22Rv1 (cell line): ENCODE measurements at regions not wholly inside any gene's neighbourhood (a gene's known extent, or its start where the extent isn't known, plus 50 kb on each side); places are given as distances from the start of the nearest gene placed in this dataset.

Experiments
- ZFX ChIP-seq: fragments of 450-650 bp; IDR thresholded peaks from 2 replicates; pipeline ENCODE4 v1.6.1; 2017; ENCODE audit warnings: antibody characterized with exemption, borderline replicate concordance
- TF ChIP-seq, protein P1 (sequence below): fragments of 450-650 bp; IDR thresholded peaks from 2 replicates; pipeline ENCODE4 v1.5.1; 2017; ENCODE audit warnings: mild to moderate bottlenecking

DNA sequence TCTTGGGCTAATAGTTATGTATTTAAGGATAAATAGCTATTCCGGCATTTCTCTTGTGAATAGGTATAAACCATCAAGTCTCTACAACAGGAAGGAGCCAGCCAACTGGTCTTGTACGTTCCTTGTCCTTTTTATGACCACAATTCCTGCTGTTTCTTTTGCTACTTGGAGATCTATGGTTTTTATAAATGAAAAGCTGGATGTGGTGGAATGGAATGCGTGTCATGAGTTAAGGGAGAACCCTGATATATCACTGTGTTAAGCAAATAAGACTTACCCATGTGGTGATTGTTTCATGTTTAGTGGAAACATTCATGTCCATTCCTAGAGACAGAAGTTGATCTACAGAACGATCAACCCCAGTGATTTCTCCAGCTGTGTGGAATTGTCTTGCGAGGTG, 282.1 kb downstream of the RPS6KC1 start:
- TF ChIP-seq, protein P1, sequence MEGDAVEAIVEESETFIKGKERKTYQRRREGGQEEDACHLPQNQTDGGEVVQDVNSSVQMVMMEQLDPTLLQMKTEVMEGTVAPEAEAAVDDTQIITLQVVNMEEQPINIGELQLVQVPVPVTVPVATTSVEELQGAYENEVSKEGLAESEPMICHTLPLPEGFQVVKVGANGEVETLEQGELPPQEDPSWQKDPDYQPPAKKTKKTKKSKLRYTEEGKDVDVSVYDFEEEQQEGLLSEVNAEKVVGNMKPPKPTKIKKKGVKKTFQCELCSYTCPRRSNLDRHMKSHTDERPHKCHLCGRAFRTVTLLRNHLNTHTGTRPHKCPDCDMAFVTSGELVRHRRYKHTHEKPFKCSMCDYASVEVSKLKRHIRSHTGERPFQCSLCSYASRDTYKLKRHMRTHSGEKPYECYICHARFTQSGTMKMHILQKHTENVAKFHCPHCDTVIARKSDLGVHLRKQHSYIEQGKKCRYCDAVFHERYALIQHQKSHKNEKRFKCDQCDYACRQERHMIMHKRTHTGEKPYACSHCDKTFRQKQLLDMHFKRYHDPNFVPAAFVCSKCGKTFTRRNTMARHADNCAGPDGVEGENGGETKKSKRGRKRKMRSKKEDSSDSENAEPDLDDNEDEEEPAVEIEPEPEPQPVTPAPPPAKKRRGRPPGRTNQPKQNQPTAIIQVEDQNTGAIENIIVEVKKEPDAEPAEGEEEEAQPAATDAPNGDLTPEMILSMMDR: no peak
- TF ChIP-seq ZFX: no peak
